GM12801 (cell line): ENCODE measurements at regions not wholly inside any gene's neighbourhood (a gene's known extent, or its start where the extent isn't known, plus 50 kb on each side); places are given as distances from the start of the nearest gene placed in this dataset.

Source experiments
- TF ChIP-seq, protein P1 (sequence below): IDR thresholded peaks from one replicate; pipeline ENCODE4 v1.5.1; 2011; ENCODE audit warnings: control low read depth; ENCODE audit not compliant: insufficient read length; ENCODE audit errors: extremely low read depth

DNA sequence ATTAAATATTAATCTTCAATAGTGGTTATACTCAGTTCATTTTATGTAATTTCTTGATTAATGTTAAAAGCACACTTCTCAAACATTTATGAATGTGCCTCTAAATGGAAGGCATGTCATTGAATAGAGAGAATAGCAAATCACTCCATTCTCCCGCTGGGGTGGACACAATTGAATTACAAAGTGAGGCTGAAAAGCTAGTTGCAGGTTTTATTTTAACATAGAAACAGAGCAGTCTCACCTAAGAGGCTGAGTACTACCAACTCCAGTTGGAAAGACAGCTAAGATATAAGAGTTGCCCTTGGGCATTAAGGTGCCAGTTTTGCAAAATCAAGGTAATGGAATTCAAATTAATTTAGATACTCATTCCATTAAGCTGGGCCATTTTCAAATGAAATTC is 147.2 kb downstream of the PCSK1 start:
- TF ChIP-seq, protein P1, sequence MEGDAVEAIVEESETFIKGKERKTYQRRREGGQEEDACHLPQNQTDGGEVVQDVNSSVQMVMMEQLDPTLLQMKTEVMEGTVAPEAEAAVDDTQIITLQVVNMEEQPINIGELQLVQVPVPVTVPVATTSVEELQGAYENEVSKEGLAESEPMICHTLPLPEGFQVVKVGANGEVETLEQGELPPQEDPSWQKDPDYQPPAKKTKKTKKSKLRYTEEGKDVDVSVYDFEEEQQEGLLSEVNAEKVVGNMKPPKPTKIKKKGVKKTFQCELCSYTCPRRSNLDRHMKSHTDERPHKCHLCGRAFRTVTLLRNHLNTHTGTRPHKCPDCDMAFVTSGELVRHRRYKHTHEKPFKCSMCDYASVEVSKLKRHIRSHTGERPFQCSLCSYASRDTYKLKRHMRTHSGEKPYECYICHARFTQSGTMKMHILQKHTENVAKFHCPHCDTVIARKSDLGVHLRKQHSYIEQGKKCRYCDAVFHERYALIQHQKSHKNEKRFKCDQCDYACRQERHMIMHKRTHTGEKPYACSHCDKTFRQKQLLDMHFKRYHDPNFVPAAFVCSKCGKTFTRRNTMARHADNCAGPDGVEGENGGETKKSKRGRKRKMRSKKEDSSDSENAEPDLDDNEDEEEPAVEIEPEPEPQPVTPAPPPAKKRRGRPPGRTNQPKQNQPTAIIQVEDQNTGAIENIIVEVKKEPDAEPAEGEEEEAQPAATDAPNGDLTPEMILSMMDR: no peak

DNA sequence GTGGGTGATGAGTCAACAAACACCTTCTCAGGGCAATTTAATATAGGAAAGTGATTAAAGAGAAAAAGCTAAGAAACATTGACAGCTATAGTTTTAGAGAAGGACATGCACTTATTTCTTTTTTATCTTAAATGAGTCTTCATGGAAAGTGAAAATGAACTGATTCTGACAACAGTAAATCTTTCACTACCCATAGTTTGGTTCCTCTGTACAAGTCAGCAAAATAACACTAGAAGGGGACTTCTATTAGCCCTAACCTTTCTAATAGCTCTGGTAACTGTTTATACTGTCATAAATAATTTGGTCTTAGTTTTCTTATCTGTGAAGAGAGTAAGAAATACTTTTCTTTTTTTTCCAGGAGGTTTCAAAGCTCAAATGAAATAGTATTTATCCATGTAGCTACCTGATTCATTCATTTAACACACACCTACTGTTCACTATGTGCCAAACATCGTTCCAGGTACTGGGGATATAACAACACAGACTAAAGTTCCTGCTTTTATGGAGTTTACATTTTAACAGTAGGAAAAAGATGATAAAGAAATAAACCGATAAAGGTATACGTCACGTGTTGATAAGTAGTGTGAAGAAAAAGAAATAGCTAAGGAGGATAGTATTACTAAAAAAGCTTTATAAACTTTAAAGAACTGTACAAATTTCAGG is 148.2 kb downstream of the PCSK1 start:
- TF ChIP-seq, protein P1: no peak

DNA sequence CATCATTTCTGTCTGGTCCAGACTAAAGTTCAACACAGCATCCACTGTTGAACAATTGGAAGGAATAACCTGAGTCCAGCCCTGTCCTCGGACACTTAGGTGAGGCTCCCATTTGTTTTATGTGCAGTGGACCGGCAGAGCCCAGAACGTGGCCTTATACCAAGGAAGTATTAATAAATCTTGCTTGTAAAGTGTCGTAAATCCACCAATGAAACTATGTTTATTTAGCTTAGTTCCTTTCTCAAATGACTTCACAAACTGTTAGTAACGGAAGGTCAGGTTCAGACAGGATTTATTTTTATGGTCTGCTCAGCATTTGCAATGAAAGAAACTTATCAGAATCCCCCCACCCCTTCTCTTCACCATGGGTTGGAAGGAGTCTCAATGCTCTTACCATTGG is 149.5 kb downstream of the PCSK1 start:
- TF ChIP-seq, protein P1: no peak

DNA sequence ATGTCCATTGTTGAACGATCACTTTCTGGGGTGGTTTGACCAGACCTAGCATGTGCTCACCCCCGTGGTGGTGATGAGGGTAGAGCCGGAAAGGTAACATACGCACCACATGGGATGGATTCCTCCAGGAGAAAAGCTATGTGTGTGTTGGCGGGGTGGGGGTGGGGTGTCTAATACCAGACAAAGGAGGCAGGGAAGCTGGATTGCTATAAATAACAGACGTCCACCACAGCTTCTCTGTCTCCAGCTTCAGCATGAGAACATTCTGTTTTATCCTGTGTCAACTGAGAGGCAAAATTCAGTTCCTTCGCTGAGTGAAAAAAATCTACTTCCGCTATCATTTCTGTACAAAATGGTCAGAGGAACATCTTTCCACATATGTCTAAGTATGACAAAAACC is 151.0 kb downstream of the PCSK1 start:
- TF ChIP-seq, protein P1: no peak

DNA sequence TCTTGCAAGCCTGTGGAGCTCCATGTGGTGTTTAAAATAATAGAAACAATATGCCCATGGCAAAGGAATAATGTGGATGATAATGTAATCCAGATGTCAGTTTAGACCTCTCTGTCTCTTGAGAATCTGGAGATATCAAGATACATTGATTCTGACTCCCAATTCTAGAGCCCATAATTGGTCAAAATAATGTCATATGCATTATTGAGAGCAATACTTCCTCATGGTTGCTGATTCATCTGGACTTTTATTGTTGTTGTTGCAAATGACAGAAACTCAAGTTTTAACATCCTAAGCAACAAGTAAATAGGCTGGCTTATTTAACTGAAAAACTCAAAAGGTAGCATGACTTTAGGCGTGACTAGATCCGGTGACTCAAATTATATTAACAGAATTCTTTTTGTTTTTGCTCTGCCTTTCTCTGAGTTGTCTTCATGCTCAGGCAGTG is 152.1 kb downstream of the PCSK1 start:
- TF ChIP-seq, protein P1: no peak

DNA sequence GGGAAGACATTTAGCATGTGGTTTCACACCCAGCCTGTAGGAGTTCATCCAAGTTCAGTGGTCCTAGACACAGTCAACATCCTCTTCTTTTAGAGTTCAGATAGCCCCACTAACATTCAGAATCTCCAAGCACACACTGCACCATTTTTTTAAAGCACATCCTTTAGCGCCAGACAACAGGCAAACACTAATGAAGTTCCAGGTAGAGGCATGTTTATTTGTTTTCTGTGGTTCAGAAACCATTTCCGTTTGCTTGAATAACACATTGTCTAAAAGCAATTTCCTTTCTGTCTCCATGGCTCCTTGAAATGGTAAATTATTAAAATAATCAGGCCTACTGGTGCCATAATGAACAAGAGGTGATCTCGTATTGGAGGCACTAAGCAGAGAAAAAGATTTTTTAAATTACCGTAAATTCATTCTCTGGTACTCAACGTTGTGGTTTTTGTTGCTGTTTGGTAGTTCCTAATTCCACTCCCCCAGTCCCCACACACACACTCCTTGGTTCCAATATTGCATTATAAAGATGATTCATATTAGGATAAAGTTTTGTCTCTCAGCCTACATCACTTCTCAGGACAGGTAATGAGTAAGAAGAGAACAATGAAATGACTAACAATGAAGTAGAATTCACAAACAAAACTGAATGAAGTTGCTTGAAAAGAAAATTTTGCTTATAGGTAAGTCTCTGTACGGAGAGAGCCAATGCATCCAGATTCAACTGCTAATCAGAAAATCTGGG is 153.1 kb downstream of the PCSK1 start:
- TF ChIP-seq, protein P1: no peak

DNA sequence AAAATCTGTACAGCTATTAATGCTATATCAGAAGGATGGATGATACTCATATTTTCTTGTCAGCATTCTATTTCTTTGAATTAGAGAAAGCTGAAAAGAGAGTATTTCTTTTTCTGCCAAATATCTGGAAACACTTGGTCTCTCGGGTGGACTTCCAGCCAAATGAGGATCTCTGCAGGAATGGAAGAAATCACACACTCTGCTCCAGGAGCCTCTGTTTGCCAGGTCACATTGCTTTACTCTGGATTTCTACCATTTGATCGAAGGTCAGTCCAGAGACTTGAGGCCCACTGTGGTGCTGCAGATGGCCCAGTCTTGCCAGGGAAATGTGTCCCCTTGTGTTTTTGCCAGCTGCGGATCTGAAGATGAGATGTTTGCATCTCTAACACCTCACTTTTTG is 154.1 kb downstream of the PCSK1 start:
- TF ChIP-seq, protein P1: no peak
